HFFc6 (cell line): ENCODE measurements at regions not wholly inside any gene's neighbourhood (a gene's known extent, or its start where the extent isn't known, plus 50 kb on each side); places are given as distances from the start of the nearest gene placed in this dataset.

Experiments
- DNase-seq: peaks from one replicate; pipeline ENCODE4 v3.0.0-alpha.2; 2018
- H3K27ac Mint-ChIP-seq: 2 replicates; pipeline ENCODE4 v1.8.0; 2020; ENCODE audit warnings: mild to moderate bottlenecking, mixed read lengths
- H3K27me3 Mint-ChIP-seq: 2 replicates; pipeline ENCODE4 v1.8.0; 2021; ENCODE audit warnings: mild to moderate bottlenecking, moderate library complexity, mixed read lengths; ENCODE audit not compliant: insufficient read depth
- H3K36me3 Mint-ChIP-seq: 2 replicates; pipeline ENCODE4 v1.8.0; 2021; ENCODE audit warnings: low read depth, mixed read lengths
- H3K4me1 Mint-ChIP-seq: 2 replicates; pipeline ENCODE4 v1.8.0; 2020; ENCODE audit warnings: low read depth, mixed read lengths
- H3K4me3 Mint-ChIP-seq: 2 replicates; pipeline ENCODE4 v1.8.0; 2020; ENCODE audit warnings: mild to moderate bottlenecking, moderate library complexity, mixed read lengths
- H3K9me3 Mint-ChIP-seq: 2 replicates; pipeline ENCODE4 v1.8.0; 2020; ENCODE audit warnings: mild to moderate bottlenecking, mixed read lengths
- TF ChIP-seq, protein P1 (sequence below): fragments of 200-600 bp; sonication (generic); IDR thresholded peaks from 2 replicates; pipeline ENCODE4 v1.5.0; 2021; ENCODE audit warnings: antibody characterized with exemption, mild to moderate bottlenecking

DNA sequence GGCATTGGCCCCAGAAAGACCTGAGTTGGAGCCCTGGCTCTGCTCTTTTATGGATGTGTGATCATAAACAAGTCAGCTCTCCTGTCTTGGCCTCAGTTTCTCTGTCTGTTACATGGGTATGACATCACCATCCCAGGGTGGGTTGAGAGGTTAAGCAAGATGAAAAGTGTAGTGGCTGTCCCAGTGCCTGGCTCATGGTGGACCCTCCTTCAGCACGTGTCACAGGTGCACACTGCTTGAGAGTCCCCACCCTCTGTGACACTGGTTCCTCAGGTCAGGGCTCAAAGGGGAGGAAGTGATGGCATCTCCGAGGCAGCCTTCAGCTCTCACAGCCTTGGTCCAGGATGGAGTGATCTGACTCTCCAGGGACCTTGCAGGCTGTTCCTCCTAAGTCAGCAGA lies 218.4 kb downstream of the HAPSTR1 start:
- TF ChIP-seq, protein P1, sequence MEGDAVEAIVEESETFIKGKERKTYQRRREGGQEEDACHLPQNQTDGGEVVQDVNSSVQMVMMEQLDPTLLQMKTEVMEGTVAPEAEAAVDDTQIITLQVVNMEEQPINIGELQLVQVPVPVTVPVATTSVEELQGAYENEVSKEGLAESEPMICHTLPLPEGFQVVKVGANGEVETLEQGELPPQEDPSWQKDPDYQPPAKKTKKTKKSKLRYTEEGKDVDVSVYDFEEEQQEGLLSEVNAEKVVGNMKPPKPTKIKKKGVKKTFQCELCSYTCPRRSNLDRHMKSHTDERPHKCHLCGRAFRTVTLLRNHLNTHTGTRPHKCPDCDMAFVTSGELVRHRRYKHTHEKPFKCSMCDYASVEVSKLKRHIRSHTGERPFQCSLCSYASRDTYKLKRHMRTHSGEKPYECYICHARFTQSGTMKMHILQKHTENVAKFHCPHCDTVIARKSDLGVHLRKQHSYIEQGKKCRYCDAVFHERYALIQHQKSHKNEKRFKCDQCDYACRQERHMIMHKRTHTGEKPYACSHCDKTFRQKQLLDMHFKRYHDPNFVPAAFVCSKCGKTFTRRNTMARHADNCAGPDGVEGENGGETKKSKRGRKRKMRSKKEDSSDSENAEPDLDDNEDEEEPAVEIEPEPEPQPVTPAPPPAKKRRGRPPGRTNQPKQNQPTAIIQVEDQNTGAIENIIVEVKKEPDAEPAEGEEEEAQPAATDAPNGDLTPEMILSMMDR: no peak
- H3K27me3 Mint-ChIP-seq: peaks cover 1% of the 10 kb centered on the region; the same call in 1 of the 2 replicates
- H3K4me3 Mint-ChIP-seq: no peak overlapping the region
- no peaks in the 10 kb centered on the region for H3K4me1 Mint-ChIP-seq
- no peaks in the 10 kb centered on the region for H3K36me3 Mint-ChIP-seq
- no peak overlapping the region for H3K27ac Mint-ChIP-seq
- H3K9me3 Mint-ChIP-seq: peaks cover 29% of the 10 kb centered on the region
- no peak for DNase-seq

DNA sequence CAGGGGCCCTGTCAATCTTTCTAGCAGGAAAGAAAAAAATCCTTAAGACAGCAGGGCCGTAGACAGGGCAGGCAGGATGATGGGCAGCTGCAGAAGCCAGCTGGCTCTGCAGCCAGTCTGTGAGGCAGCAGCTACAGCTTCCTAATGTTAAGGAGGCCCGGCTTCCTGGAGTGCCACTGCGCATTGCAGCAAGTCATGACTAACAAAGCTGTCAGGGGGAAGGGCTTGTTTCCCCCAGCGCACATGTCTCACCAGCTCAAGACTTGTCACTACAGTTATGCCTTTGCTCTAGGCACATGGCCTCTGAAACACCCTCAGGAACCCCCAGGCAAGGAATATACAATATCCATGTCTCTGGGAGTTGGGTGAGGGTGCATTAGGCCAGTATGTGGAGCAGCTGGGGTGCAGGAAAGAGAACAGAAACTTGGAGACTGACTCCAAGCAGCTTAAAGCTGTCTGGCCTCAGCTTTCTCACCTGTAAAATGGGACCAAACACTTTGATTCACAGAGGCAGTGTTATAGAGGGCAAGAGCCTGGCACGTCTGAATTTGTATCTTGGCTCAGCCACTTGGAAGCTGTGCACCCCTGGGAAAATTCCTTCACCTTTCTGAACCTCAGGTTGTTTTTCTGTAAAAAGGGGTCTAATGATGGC lies 220.0 kb downstream of the HAPSTR1 start:
- TF ChIP-seq, protein P1: no peak
- peaks cover 33% of the 10 kb centered on the region for H3K9me3 Mint-ChIP-seq
- H3K27me3 Mint-ChIP-seq: peaks cover 1% of the 10 kb centered on the region; the same call in 1 of the 2 replicates
- no peak overlapping the region for H3K4me3 Mint-ChIP-seq
- H3K4me1 Mint-ChIP-seq: no peaks in the 10 kb centered on the region
- DNase-seq: no peak
- H3K36me3 Mint-ChIP-seq: no peaks in the 10 kb centered on the region
- H3K27ac Mint-ChIP-seq: no peak overlapping the region

DNA sequence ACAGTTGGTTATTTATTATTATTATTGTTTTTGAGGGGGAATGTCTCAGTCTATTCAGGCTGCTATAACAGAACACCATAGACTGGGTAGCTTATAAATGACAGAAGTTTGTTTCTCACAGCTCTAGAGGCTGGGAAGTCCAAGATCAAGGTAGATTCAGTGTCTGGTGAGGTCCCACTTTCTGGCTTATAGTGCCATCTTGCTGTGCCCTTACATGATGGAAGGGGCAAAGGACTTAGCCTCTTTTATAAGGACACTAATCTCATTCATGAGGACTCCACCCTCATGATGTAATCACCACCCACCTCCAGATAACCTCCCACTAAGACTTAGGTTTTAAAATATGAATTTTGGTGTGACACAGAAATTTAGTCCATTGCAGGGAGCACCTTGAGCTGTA lies 224.6 kb downstream of the HAPSTR1 start:
- TF ChIP-seq, protein P1: no peak
- Mint-ChIP-seq H3K27ac (no peak overlapping the region), H3K4me1 (no peaks in the 10 kb centered on the region), H3K36me3 (no peaks in the 10 kb centered on the region), H3K9me3 (peaks cover 36% of the 10 kb centered on the region), H3K27me3 (peaks cover 6% of the 10 kb centered on the region; the same call in 1 of the 2 replicates), H3K4me3 (no peak overlapping the region)
- DNase-seq: no peak

DNA sequence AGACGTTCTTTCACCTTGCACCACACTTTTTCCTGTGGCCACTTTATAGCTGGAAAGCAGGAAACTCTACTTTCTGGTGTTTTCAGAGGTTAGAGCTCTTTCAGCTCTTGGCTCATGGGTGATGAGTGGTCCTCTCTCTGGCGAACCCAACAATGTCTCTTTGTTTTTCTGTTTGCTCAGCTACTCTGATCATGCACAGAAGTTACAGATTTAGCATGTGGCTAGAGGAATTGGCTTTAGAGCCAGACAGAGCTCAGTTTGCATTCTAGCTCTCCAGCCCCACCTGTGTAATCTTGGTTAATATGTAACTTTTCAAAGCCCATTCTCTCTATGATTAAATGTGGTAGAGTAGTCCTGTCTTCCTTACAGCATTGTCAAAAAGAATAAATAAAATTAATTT lies 225.2 kb downstream of the HAPSTR1 start:
- Mint-ChIP-seq H3K27ac (no peak overlapping the region), H3K4me3 (no peak overlapping the region), H3K27me3 (peaks cover 6% of the 10 kb centered on the region; the same call in 1 of the 2 replicates), H3K4me1 (no peaks in the 10 kb centered on the region), H3K36me3 (no peaks in the 10 kb centered on the region), H3K9me3 (peaks cover 35% of the 10 kb centered on the region)
- TF ChIP-seq, protein P1: no peak
- no peak for DNase-seq

DNA sequence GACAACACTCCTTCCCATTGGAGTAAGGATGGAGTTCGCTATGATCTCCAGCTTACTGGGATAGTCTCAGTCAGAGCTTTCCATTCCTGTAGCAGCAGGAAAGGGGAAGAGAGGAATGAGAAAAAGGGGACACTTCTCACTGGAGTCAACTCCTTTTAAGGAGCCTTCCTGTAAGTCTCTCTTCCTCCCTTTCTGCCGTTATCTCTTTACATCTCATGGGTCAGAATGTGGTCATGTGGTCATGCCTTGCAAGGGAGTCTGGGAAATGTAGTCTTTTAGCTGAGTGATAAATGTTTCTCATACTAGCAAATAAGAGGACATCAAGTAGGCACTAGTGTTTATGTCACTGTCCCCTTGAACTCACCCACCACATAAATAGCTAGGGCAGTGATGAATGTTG lies 227.3 kb downstream of the HAPSTR1 start:
- Mint-ChIP-seq H3K4me1 (no peaks in the 10 kb centered on the region), H3K36me3 (no peaks in the 10 kb centered on the region), H3K4me3 (no peak overlapping the region), H3K9me3 (peaks cover 30% of the 10 kb centered on the region), H3K27ac (no peak overlapping the region), H3K27me3 (peaks cover 6% of the 10 kb centered on the region; the same call in 1 of the 2 replicates)
- no peak for DNase-seq
- TF ChIP-seq, protein P1: no peak
